ENCODE measurements at regions not wholly inside any gene's neighbourhood (a gene's known extent, or its start where the extent isn't known, plus 50 kb on each side); places are given as distances from the start of the nearest gene placed in this dataset.
"Not testable (repeated sequence)": the region's sequence is repeated elsewhere in the genome, so short reads cannot be mapped to it uniquely, and the experiment has no call there.

DNA sequence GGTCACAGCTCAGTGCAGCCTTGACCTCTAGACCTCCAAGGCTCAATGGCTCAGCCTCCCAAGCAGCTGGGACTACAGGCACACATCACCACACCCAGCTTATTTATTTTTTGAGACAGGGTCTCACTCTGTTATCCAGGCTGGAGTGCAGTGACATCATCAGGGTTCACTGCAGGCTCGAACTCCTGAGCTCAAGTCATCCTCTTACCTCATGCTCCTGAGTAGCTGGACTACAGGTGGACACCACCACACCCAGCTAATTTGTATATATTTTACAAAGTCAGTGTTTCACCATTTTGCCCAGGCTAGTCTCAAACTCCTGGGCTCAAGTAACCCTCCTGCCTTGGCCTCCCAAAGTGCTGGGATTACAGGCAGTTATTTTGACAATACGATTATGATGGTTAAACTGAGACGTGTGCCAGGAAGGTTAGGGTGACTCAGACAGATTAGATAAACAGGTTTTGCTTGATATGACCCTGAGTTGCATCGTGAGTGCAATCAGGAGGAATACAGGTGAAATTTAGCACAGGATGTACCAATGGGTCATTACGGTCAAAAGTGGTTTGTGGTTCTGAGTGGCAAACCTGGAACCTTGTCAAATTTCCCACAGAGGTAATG lies 116.9 kb downstream of the PPIAL4G start:
- TF ChIP-seq CTCF, POLR2A (IDR thresholded peaks at IDR 0.05): not testable (repeated sequence)
